HG02571 (cell line): ENCODE measurements at regions not wholly inside any gene's neighbourhood (a gene's known extent, or its start where the extent isn't known, plus 50 kb on each side); places are given as distances from the start of the nearest gene placed in this dataset.

Experiments
- ATAC-seq: cut with Tn5 transposase; IDR thresholded peaks from one replicate; pipeline ENCODE4 v1.9.1; 2021; ENCODE audit warnings: mild to moderate bottlenecking, moderate library complexity; ENCODE audit not compliant: unreplicated experiment

DNA sequence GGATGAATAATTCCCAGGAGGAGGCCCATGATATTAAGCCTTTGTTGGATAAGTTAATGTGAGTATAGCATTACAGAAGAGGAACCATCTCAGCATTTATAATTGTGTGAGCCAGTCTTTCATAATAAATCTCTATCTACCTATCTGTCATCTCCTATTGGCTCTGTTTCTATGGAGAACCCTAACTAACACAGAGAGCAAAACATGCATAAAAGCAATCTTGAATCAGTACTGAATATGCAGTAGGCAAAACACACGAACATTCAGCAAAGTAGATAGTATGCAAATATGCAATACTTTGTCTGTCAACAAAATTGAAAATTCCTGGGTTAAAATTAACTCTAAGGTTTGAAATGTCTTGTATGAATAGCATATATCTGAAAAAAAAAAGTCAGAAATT lies 966.3 kb downstream of the DIAPH3 start:
- no peak for ATAC-seq

- ATAC-seq = no peak
These were observed 961.9 kb downstream of the DIAPH3 start for GRCh38 chr13:59201841-59202240.

DNA sequence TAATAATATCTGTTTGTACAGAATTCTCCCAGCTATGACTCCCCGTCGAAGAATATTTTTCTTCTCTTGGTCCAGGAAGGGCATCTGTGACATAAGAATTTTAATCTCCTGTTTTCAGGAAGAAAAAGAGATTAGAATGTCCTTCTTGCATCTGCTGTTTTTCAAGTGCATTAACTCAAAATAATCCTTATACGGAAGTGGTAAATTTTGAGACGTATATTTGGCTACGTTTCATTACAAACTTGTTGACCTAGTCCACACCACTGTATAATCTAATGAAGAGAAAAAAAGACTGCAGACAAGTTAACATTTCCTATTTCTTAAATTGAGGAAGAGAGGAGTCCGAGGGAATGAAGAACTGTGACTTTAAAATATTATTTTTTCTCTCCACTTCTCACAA lies 959.9 kb downstream of the DIAPH3 start:
- ATAC-seq = no peak

- no peak for ATAC-seq
These were observed 958.2 kb downstream of the DIAPH3 start for GRCh38 chr13:59205501-59205900.

DNA sequence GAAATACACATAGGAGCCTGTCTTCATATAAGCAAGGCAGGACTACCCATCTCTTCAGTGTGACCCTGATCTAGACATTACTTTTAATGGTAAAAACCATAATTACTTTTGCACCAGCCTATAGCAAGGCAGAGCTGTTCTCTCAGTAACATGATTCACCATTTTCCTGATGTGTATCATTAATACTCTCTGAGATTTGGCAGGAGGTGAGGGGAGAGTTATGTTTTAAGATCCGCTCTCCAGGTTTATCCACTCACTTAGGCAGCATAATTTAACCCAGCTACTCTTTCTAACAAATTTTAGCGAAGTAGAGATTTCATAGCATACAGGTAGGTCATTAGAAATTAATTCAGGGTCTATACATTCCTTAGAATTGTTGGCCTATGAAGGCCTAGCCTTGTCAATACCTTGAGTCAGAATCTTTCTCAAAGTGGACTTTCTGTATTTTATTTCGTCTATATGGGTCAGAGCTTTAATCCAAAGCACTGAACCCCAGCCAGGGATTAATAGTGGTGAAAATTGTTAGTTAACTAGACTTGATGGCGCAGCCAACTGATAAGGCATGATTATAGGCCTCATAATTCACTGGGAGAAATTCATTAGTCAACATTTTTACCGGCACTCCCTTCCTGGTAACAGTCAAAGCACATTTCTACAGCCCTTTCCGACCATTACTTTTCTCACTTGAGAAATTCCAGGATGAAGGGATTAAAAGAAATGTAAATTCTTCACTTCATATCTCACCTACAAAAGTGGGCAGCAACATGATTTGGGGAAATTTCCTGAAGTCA lies 955.1 kb downstream of the DIAPH3 start:
- ATAC-seq = no peak

GRCh38 chr13:59210543-59210942 lies 953.2 kb downstream of the DIAPH3 start:
- ATAC-seq = no peak

DNA sequence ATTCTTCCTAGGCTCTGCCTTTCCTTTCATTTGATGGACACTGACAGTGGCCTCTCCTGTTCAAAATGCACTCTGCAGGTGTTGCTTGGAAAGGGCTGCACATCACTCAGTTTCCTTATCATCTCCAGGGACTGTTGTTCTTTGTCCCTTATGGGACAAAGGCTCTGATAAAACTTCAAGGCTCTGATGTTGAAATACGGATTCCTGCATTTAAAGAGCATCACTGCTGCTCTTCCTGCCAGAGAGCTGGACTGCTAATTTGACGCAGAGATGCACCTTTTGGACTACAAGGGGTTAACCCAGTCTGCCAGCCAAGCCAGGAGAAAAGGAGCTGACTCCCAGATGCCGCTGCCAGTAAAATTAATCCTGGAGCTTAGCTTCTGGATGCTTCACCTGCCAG lies 952.1 kb downstream of the DIAPH3 start:
- no peak for ATAC-seq

DNA sequence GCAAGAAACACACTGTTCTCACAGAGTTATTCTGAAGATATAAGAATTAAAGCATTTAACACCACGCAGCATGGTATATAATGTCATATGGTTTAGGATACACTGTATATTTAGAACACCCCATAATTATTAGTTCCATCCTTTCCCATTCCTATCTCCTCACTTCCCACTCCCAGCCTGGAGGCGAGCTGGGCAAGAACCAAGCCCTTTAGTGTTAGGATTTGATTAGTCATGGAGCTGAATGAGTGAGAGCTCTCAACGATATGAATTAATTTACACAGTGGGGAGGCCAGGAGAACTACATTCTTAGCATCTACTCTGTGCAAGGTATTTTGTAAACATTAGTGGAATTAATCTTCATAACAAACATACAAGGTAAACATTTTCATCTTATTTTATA lies 934.3 kb downstream of the DIAPH3 start:
- no peak for ATAC-seq

DNA sequence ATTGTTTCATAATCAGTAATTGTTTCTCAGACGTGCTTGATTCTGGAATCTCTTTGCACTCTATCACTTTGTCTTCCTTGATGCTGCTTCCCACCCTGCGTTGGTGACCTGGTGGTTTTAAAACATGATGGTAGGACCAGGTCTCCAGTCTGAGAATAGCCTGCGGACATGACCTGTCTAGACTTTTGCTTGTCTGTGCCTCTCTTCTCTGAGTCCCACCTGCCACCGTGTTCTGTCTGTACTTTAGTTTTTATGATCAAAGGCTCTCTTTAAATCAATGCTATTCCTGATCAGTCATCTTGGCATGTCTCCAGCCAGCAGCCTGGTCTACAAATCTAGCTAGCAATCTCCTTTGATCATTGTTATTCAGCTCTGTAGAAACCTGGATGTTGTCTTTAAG lies 933.9 kb downstream of the DIAPH3 start:
- ATAC-seq = no peak

- ATAC-seq = no peak
These were observed 933.1 kb downstream of the DIAPH3 start for GRCh38 chr13:59230484-59231264.

DNA sequence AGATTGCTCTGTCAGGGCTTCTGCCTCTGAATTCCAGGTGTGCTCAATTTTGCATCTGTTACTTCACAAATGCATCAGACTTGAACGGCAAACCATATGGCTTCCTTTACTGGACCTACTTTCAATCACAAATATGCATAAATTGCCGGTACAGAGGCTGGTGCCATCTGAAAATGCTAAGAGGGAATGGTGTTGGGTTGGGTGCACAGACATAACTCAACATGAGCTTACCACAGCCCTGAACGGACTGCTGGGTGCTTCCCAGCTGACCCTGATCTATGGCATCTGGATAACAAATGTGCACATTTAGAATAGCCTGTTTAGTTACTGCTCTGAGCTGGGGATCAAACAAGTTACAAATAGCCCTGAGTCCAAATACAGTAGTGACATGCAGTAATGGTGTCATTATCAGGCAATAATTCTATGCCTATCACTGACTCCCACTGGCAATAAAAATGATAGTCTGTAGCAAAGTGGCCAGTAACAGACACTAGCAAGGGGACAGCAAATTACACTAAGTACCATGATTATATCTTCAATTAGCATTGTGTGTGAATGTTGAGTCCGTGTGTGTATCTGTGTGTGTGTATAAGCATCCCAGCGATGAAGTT lies 927.3 kb downstream of the DIAPH3 start:
- ATAC-seq = no peak

GRCh38 chr13:59236944-59237343 lies 926.8 kb downstream of the DIAPH3 start:
- no peak for ATAC-seq

- ATAC-seq = no peak
These were observed 916.6 kb downstream of the DIAPH3 start for GRCh38 chr13:59247171-59247570.

- ATAC-seq = no peak
These were observed 913.2 kb downstream of the DIAPH3 start for GRCh38 chr13:59250336-59251189.

DNA sequence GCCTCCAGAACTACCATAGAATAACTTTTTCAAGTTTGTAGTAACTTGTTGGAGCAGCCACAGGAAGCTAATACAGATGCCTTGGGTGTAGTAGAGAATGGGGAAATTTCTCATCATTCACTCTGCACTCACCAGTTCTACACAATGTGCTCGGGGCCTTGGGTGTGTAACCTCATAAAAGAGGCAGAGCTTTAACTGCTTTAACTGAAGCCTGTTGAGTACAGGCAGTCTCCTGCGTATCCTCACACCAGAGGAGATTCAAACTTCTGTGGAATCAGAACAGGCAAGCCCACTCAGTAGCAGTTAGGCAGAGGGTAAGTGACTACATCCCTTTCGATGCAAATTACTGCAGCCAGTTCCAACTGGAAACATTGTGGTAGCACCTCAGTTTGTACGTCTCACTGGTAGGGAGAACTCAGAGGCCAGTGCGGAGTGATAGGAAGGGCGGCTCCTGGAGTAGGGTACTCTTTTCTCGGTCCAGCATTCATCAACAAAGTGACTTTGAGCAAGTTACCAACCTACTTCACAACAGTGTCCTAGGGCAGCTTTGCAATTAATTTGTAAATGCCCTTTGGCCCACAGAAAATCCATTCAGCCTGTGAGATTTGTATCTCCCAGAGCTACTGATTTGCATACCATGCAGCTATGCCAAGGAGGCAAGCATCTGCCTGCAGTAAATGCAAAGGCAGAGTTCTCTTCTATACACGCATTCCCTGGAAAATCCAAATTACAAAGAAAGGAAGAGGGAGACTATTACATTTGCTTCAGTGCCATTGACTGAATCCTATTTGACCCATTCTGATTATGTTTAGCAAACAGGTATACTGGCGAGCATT lies 904.3 kb downstream of the DIAPH3 start:
- ATAC-seq = no peak

GRCh38 chr13:59261928-59262488 lies 901.7 kb downstream of the DIAPH3 start:
- ATAC-seq = no peak

DNA sequence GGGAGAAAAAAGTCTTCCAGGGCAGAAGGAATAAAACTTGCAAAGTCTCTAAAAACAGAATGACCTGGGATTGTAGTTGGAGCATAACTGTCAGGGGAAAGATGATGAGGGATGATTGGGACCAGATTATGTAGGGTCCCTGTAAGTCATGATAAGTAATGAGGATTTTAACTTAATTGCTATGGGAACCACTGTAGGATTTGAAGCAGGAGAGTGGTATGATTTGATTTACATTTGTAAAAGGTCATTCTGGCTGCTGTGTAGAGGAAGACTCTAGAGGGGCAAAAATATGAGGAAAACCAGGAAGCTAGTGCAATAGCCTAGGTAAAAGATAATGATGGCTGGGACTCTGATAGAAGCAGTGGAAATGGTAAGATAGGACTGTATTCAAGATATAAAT lies 900.2 kb downstream of the DIAPH3 start:
- ATAC-seq = no peak

DNA sequence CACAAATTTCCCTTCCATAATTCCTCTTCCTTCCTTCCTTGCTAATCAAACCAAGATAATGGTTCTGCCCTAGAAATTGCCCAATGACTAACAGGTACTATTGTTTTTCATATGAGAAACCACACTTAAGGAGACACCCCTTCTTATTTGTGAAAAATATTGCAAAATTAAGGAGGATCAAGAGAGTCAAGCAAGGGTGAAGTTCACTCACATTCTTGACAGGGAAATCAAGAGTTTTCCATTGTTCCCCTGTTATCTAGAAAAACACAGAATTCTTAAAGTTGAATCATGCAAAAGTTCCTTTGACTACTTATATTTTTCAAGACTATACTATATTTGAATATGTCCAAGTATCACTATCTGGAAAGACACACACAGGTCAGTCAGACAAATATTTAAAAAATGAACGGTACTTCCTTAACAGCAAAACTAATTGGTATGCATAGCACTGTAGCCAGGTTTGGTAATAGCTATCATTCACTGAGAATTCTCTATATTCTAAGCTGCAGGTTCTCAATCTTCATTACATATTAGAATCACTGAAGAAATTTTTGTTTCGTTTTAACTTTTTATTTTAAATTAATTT lies 897.2 kb downstream of the DIAPH3 start:
- no peak for ATAC-seq

- no peak for ATAC-seq
These were observed 894.3 kb downstream of the DIAPH3 start for GRCh38 chr13:59269476-59269875.
